RWPE1 (cell line): ENCODE measurements at regions not wholly inside any gene's neighbourhood (a gene's known extent, or its start where the extent isn't known, plus 50 kb on each side); places are given as distances from the start of the nearest gene placed in this dataset.

Source experiments
- CTCF ChIA-PET: fragments of 350-600 bp; sonication (Branson Sonifier 250); formaldehyde crosslinking; extraction: SDS; loops from one replicate; lab custom pipeline; 2021; lab: Yijun Ruan, JAX
- POLR2A ChIA-PET: fragments of 400-600 bp; formaldehyde crosslinking; extraction: SDS; loops from one replicate; lab custom pipeline; 2020; ENCODE audit warnings: antibody characterized with exemption; ENCODE audit not compliant: low non-redundant PET; lab: Yijun Ruan, JAX
- DNase-seq: peaks from one replicate; pipeline ENCODE4 v3.0.0; 2012; ENCODE audit warnings: low spot score
- H3K27ac ChIP-seq: fragments of 450-650 bp; 2 replicates; pipeline ENCODE4 v1.5.1; 2017
- TF ChIP-seq, protein P1 (sequence below): fragments of 450-650 bp; conservative IDR thresholded peaks from 2 replicates; pipeline ENCODE4 v1.5.1; 2017; ENCODE audit warnings: low read depth, mild to moderate bottlenecking

DNA sequence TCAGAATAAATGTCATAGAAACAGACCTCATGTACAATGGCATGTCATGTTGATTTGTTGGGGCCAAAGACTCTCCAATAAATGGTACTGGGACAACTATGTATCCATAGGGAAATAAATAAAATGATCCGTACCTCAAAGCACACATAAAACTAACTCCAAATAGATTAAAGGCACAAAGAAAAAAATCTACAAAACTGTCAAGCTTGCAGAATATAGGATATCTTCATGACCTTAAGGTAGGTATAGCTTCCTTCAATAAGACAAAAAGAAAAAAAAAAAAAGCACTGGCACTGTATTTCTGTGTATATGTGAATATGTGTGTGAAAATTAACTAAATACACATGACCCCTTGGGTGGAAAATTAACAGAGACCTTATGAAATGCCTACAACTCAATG, 101.9 kb downstream of the DIRAS2 start:
- CTCF ChIA-PET, result no interaction called here
- POLR2A ChIA-PET, result no interaction called here
- no peak overlapping the region for H3K27ac ChIP-seq
- DNase-seq, result no peak
- TF ChIP-seq, protein P1, sequence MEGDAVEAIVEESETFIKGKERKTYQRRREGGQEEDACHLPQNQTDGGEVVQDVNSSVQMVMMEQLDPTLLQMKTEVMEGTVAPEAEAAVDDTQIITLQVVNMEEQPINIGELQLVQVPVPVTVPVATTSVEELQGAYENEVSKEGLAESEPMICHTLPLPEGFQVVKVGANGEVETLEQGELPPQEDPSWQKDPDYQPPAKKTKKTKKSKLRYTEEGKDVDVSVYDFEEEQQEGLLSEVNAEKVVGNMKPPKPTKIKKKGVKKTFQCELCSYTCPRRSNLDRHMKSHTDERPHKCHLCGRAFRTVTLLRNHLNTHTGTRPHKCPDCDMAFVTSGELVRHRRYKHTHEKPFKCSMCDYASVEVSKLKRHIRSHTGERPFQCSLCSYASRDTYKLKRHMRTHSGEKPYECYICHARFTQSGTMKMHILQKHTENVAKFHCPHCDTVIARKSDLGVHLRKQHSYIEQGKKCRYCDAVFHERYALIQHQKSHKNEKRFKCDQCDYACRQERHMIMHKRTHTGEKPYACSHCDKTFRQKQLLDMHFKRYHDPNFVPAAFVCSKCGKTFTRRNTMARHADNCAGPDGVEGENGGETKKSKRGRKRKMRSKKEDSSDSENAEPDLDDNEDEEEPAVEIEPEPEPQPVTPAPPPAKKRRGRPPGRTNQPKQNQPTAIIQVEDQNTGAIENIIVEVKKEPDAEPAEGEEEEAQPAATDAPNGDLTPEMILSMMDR, result no peak

DNA sequence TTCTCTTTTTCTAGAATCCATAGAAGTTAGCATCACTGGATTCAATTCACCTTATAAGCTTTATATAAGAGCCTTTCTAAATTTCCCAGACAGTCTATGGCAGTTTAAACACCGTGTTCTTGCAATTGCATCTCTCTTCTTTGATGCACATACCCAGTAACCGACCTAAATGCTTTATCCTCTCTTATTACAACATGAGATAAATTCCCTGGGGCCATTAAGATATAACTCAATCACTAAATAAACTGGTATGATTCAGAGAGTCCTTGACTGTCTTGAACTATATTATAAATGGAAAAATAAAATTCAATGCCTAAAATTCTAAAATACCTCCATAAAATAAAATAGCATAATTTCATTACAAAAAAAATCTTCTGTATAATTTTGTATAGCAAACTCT, 98.1 kb downstream of the DIRAS2 start:
- POLR2A ChIA-PET, result no interaction called here
- TF ChIP-seq, protein P1, result no peak
- no peak for DNase-seq
- H3K27ac ChIP-seq, result no peak overlapping the region
- CTCF ChIA-PET, result no interaction called here

DNA sequence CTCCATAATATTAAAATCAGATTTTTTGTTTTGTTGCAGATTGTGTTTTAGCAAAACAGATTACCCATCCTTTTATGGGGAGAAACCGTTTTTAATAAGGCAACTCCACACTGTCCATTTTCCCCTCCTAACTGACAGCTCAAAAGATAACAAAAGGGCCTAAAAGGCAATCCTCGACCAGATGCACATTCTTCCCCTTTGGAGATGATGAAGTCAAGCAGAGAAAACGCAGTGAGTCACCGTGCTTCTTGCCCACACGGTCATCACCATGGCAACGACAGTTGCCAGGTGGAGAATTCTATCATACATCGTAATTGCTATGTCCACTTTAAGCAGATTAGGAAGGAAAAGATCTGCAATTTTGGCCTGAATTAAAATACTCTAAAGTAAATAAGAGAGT, 96.4 kb downstream of the DIRAS2 start:
- POLR2A ChIA-PET, result no interaction called here
- peak; percentile 80 for DNase-seq
- CTCF ChIA-PET, result no interaction called here
- TF ChIP-seq, protein P1, result no peak
- no peak overlapping the region for H3K27ac ChIP-seq

DNA sequence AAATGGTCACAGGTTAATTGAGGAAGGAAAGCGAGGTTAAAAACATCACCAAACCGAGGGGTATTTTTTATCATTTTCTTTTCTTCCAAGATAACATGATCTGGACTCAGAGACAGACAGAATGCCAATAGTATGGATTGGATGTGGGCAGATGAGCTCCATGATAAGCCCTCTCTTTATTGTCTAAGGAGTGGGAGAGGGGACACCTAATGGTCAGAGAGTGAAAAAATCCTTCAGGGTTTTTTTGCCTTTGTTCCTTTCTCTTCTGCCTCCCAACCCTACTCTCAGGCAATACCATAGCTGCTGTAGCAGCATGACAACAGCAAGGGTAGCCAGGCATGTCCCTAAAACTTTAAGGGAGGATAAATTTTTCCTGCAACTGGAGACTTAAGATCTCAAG, 94.7 kb downstream of the DIRAS2 start:
- TF ChIP-seq, protein P1, result no peak
- H3K27ac ChIP-seq, result no peak overlapping the region
- DNase-seq, result no peak
- ChIA-PET POLR2A (no interaction called here), CTCF (no interaction called here)

DNA sequence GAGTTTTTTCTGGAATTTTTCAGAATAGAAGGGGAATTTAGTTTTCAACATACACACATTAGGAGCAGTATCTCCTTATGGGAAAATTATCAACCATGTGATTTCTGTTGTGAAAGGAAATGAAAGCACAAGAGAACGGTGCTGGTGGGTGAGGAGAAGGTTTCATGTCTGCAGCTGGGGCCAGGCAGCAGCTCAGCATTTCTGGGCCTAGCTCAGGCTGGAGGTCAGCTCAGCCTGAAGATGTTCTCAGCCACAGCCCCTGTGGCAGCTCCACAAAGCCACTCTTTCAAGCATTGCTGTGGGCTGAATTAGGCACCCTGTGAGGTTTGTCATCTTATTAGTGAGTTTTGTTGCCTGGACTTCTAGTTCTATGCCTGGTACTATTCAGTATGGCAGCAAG, 90.3 kb downstream of the DIRAS2 start:
- H3K27ac ChIP-seq, result no peak overlapping the region
- TF ChIP-seq, protein P1, result no peak
- POLR2A ChIA-PET, result no interaction called here
- no peak for DNase-seq
- CTCF ChIA-PET, result no interaction called here

DNA sequence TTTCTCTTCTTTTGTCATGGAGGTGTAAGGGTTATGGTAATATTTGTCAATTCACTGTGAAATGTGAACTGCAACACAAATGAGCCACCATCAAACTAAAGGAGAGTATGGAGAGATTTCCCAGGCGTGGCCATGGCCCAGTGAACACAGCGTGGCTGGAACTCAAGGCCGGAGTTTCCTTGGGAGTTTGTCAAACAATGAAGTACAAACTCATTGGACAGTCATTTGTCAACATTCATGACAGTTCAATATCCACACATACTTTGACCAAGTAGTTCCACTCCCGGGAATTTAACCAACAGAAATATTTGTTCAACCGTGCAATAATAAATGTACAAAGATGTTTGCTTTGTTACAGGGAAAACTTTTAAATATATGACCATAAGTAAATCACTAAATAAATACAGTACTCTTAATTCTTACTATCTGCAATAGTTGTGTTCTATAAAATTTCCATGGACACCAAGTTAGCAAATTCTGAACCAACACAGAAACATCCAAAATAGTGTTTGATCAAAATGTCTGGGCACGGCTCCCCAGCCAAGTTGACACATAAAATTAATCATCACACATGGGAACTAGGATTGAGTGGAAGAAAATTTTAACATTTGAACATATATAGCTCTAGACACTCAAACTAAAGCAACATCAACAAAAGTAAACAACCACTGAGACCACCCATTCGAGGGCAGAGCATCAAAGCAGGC, 87.1 kb downstream of the DIRAS2 start:
- ChIA-PET CTCF (no interaction called here), POLR2A (no interaction called here)
- TF ChIP-seq, protein P1, result no peak
- no peak overlapping the region for H3K27ac ChIP-seq
- no peak for DNase-seq
